ENCODE measurements at regions not wholly inside any gene's neighbourhood (a gene's known extent, or its start where the extent isn't known, plus 50 kb on each side); places are given as distances from the start of the nearest gene placed in this dataset.

DNA sequence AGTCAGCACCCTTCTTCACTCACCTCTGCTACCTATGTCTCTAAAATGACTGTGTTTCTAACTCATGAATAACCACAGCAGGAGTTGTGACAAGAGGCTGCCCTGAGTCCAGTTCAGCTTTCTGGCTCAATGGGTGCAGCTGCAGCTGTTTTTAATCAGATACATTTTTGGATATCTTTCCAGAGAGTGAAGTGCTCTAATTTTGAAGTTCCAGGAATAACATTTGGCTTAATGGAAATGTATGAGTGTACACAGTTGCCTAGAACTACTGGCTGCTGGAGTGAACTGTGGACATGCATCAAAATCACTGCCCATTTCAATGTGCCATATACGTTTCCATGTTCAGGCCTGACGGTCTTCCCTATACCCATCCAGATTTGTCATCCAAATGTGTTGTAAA, 769.5 kb upstream of the ANO3 start:
- TF ChIP-seq, protein P1, sequence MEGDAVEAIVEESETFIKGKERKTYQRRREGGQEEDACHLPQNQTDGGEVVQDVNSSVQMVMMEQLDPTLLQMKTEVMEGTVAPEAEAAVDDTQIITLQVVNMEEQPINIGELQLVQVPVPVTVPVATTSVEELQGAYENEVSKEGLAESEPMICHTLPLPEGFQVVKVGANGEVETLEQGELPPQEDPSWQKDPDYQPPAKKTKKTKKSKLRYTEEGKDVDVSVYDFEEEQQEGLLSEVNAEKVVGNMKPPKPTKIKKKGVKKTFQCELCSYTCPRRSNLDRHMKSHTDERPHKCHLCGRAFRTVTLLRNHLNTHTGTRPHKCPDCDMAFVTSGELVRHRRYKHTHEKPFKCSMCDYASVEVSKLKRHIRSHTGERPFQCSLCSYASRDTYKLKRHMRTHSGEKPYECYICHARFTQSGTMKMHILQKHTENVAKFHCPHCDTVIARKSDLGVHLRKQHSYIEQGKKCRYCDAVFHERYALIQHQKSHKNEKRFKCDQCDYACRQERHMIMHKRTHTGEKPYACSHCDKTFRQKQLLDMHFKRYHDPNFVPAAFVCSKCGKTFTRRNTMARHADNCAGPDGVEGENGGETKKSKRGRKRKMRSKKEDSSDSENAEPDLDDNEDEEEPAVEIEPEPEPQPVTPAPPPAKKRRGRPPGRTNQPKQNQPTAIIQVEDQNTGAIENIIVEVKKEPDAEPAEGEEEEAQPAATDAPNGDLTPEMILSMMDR (IDR thresholded peaks at IDR 0.05): no peak
- TF ChIP-seq POLR2A (IDR thresholded peaks at IDR 0.05): no peak

Measured in adrenal gland (tissue), 5 donors.